Hematopoietic multipotent progenitor cell treated with erythropoietin and hydrocortisone succinate and interleukin-3 and kit ligand, for 8 days (in vitro differentiated cells): ENCODE measurements at regions not wholly inside any gene's neighbourhood (a gene's known extent, or its start where the extent isn't known, plus 50 kb on each side); places are given as distances from the start of the nearest gene placed in this dataset.

Source experiments
- DNase-seq: peaks from one replicate; pipeline ENCODE4 v3.0.0-alpha.2; 2015

DNA sequence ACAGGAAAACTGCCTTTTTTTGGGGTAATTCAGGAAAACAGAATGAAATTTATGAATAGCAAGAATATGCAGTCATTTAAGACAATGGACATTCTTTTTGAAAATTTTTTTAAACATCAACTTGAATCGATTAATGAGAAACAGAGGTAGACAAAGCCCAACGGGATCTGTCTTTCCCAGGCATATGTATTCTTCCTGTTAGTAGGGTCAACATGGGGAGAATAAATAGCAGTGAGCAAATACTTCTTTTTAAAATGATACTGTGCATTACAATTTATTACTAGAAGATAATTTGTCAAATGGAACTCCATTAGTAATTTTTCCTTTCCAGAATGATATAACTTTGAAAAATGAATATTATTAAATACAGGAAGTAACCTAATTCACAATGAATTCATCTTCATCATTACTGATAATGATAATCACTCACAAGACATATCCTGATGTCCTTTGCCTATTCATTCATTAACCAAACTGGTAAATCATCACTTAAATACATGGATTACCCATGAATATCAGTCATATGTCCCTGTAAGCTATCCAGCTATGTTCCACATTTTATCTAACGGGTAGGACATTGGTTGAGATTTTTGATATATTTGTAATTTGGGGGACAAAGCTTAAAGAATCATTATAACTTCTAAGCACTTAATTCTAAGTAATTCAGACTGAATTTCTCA, 209.2 kb upstream of the CDIN1 start:
- no peak for DNase-seq

DNA sequence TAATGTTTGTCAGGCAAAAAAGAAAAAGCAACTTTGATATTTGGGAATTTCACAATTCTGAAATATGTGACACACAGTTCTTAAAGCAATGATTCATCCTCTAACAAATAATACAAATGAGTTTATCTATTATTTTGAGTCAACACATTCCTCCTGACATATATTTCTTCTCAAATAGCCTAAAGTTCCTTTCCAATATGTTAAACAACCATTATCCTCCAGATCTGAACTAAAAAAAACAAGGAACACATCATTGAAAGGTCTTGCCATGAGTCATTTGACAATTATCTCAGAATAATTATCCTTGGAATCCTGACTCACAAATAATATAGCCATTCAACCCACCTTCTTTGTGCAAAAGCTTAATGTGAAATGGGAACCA, 208.7 kb upstream of the CDIN1 start:
- no peak for DNase-seq

DNA sequence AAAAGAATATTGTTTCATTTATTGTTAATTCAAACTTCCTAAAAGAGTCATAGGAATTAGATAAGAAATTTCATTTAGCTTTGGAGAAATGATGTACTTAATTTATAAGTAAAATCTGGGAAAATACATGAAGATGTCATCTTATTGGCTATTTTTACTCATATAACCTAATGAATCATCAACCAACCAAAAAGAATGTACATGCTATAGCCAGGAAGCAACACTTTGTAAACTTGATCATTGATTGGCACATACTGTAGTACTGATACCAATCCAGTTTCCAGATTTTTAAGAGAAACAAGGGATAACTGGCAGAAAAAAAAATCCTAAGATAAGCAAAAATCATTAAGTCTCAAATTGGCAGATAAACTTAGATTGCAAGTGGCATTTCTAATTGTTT, 207.9 kb upstream of the CDIN1 start:
- DNase-seq: no peak

DNA sequence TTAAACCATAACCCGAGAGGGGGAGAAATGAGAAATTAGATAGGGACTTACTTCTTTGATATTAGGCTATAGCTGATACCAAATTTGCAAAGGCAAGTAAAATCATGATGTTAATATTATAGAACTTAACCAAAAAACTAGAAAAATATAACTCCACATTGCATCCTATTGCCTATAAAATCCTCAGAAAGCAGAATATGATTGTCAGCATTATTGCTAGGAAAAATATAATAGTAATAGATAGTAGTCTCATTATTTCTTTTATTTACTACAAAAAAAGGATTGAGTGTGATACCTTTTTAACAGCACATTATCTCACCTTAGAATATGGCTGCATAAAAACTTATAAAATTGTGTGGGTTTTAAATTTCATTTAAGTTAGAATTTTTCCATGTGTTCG, 206.5 kb upstream of the CDIN1 start:
- DNase-seq: no peak

DNA sequence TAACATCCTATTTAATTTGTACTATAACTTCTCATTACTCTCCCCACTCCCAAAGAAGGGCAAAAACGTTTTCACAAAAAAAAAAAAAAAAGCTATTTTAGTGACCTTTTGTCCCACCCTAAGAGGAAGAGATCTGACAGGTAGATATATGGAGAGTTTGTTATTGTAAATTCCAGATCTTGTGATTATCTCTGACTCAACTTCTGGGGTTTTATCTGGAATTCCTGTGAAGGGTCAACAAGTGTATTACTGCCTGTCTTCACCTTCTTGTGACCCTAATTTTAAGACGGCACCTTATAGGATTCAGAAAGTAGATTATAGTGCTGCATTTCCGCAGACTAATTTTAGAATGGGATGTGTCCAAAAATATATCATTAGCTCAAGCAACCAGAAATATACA, 205.9 kb upstream of the CDIN1 start:
- DNase-seq: no peak

DNA sequence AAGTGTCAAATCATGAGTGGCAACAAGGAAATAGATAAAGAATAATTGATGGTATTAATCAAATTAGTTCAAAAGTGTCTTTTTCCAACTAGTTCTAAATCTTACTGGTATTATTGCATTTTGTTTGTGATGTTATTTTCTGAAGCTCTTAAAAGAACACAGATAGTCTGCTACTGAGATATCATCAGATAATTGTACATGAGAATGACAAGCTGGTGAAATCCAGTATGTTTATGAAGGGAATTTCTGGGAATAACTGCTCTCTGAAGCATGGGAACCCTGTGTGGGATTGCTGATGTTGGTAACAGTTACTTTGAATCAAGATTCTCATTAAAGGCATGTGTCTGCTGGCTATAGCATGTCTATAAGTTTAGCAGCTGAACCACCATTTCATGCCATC, 190.3 kb upstream of the CDIN1 start:
- DNase-seq: no peak

DNA sequence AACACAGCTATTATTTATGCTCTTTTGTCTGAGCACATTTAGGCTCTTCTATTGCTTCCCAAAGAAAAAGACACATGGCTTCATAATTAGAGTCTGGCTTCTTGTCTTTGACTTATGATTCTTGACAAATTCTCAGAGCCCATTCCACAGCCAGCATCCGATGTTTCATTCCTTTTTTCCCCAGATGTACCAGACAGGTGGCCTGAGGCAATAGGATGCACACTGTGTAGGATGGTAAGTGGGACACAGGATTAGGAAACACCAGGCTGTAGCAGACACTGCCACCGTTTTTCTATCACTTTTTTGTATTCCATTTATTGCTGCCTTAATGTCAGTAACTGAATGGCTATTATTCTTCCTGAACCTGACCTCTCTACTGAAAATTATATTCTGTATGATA, 188.9 kb upstream of the CDIN1 start:
- no peak for DNase-seq

DNA sequence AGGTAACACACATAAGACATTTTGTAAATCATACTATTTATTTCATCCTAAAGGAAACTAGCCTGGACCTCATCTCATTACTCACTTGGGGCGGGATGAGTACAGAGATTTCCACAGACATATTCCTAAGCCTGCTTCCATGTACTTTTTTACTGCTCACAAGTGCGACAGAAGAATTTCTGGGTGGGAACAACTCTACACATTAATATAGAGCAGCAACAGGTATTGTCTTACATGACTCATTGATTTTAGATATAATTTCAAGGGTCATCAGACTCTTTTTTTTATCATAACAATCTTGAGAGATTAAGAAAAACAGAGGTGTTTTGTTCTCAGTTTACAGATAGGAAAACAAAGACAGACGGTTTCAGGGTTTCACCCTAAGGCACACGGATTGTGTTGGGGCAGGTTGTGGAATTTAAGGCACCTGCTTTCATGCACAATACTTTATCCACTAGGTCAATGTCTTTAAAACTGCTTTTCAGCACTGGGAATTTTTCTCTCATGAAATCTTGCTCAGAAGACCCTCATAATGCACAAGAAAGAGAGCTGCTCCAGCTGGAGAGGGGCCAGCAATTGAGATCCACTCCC, 186.7 kb upstream of the CDIN1 start:
- DNase-seq: no peak

DNA sequence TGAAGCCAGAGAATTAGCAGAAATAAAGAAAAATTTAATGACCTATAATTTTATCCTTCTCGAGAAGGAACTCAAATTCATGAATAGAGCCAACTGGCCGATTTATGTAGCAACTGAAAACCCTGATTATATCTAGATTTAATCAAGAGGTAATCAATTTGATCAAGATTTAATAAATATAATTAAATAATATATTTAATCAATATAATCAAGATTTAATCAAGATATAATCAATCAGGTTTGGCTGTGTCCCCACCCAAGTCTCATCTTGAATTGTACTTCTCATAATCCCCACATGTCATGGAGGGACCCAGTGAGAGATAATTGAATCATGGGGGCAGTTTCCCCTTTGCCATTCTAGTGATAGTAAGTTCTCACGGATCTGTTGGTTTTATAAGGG, 181.2 kb upstream of the CDIN1 start:
- DNase-seq: no peak

DNA sequence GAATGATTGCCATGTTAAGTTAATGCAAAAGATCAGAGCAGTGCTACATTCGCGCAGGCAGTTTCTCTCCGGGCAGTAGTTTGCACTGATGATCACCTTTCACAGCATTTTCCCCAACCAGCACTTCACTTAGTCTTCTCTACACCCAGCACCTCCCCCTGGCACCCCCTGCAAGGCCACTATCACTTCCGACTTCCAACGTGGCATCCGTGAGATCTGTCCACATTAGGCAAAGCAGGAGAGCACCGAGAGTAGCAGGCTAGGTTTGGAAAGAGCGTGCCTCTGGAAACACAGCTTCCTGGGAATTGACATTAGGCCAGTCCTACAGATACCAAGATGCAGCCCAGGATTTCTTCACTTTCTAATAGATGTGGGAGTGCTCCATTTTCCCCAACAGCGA, 180.2 kb upstream of the CDIN1 start:
- no peak for DNase-seq

DNA sequence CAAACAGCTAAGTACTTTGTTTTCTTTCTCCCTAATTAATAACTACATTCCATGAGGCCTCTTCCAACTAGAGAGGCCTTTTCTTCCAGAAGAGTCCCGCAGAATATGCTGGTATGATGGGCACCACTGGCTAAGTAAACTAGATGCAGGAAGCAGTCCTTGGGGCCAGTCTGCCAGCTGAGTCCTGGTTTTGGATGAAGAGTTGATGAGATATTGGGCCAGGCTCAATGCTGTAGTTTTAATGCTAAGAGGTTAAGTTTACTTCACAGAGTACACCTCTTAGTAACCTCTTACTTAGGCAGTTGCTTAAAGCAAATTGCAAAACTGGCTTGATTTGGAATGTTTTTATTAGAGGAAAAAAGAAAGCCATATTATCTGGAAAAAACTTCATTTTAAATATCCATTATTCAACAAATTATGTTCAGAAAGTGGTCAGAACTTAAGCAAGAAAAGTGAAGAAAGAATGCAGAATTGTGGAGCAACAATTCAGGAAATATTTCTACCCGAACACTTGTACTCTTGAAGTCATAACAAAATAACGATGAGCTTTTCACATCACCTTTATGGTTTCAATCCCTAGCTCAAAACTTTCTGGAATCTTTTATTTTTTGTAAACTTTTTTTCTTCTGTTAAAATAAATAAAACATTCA, 178.4 kb upstream of the CDIN1 start:
- DNase-seq: no peak

DNA sequence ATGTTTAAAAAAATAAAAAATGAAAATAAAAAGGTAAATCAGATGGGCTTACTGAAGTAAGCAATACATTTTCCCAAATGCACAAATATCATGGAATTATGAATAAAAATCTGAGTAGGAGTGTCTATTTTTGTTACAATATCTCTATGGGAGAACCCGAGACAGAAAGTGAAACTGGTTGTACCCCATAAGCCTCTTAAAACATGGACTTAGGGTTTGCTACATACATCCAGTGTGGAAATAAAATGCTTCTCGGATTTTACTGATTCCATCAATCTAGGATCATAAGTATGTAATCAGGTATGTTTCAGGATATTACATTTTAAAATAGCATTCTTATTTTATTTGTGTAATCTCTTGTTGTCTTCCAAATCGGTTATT, 177.8 kb upstream of the CDIN1 start:
- no peak for DNase-seq

DNA sequence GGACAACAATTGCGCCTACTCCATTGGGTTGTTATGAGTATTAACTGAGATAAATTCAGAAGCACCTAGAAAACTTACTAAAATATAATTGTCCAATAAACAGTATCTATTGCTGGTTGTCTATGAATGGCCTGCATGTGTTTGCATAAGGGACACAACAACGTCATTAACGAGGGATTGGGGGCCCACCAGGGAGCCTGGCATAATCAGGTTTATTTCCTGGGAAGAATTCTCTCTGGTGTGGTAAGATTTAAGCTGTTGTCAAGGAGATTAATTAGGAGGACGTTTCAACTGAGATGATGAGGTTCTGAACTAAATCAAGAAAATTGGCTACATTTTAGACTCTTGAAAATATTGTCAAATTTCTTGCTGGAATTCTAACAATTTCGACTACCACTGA, 176.1 kb upstream of the CDIN1 start:
- no peak for DNase-seq

DNA sequence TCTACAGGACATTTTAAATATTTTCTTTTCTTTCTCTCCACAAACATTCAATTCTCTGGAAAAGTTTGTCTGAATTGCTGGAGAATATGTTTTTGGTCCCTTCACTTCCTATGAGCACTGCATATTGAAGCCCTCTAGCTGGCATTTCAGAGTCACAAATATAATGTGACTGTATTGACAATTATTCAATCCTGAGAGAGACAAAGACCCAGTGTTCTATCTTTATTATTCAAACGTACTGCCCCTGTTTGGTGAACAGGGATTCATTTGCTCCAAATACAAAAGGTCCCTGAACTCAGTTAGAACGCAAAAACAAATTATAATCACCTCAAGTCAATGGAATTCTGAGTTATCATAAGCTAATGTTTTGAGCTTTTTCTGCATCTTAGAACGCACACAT, 173.1 kb upstream of the CDIN1 start:
- no peak for DNase-seq

DNA sequence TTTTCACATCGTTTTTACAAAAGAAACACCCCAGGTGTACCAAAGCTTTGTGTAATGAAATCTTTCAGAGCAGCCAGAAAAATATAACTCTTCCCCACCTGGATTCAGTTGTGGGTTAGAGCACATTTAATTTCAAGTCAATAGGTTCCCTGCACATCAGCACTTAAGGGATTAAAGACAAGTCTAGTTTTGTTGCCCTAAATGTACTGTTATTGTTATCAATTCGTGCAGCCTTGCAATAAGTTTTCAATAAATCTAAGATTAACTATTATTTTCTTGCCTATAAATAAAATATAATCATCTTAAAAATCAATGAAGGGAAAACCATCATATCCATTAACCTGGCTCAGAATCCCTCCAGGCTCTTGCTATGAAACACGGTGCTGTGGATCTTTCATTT, 172.5 kb upstream of the CDIN1 start:
- DNase-seq: no peak

DNA sequence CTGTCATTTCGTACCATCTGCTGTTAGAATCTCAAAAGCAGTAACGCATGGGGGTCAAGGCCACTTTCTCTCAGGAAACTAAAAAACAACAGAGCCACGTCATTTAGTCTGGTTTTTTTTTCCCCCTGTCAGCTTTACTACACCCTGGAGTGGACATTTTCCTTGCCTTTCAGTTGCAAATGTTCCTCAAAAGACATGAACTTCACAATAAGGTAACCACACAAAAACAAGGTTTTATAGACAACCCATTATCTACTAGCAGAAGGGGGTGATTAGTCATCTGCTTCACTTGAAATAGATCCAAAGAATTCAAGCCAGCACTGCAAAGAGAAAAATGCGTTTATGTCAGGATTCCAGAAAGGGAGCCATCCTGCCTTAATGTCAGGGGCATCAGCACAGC, 171.8 kb upstream of the CDIN1 start:
- peak; percentile 4 for DNase-seq

DNA sequence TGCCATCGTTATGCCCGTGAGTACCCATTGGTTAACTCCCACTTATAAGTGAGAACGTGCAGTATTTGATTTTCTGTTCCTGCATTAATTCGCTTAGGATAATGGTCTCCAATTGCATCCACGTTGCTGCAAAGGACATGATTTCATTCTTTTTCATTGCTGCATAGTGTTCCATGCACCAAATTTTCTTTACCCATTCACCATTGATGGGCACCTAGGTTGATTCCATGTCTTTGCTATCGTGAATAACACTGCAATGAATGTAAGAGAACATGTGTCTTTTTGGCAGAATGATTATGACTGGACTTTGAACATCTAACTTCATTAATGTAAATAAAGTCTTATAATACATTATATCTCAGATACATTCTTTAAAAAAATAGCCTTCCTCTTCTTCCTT, 169.6 kb upstream of the CDIN1 start:
- no peak for DNase-seq

DNA sequence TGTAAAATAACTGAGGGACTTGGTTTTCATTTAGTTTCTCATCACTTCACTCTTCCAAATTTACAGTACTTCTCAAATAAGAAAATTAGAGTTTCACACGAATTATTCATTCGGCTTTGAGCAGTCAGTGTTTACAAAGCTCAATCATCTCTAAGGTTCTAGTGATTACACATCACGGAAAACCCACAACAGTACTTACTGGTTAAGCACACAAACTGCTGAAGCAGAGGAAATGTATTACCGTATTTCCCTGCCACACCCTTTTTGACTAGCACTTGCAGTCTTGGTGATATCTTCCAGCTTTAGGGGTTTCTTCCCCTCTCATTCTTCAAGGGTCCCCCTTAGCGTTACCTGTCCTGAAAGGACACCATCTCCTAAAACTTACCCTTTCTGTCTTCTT, 164.8 kb upstream of the CDIN1 start:
- DNase-seq: no peak

DNA sequence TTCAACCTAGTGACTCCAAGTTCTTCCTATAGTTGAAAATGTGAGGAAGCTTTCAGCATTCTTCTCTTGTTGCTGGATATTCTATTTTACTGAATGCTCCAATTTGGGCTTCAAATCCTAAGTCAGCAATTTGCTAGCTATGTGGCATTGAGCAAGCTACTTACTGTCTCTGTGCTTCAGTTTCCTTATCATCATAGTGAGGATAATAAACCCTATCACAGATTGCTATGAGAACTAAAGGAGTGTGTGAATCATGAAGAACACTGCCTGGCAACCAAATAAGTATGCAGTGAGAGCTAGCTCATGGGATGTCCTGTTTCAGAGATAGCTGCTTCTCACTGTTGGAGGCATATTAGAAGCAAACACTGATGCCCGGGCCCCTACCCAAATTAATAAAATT, 163.8 kb upstream of the CDIN1 start:
- no peak for DNase-seq

DNA sequence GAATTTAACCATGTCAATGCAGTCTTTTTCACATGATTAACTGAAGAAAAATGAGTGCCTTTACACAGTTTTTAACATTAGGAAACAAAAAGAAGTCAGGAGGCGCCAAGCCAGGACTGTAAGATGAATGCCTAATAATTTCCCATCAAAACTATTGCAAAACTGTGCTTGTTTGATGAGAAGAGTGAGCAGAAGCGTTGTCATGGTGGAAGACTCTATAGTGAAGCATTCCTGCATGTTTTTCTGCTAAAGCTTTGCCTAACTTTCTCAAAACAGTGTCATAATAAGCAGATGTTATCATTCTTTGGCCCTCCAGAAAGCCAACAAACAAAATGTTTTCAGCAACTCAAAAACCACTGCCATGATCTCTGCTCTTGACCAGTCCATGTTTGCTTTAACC, 156.8 kb upstream of the CDIN1 start:
- DNase-seq: no peak

DNA sequence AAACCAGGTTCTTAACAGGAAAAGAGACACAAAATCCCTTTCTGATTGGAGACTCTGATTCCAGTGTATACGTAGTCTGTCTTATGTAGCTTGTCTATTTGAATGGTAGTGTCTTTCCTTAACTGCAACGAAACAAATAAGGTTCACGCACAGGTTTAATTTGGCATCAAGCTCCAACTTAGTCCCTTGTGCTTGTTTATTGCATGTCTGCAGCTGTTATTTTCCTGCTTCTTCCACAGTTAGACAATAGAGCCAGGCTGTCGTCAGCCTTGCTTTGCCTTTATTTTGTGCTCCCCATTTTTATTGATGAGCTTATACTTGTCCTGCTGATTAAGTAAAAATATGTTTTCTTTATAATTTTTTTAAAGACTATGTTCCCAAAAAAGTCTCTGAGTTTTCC, 152.7 kb upstream of the CDIN1 start:
- DNase-seq: no peak

DNA sequence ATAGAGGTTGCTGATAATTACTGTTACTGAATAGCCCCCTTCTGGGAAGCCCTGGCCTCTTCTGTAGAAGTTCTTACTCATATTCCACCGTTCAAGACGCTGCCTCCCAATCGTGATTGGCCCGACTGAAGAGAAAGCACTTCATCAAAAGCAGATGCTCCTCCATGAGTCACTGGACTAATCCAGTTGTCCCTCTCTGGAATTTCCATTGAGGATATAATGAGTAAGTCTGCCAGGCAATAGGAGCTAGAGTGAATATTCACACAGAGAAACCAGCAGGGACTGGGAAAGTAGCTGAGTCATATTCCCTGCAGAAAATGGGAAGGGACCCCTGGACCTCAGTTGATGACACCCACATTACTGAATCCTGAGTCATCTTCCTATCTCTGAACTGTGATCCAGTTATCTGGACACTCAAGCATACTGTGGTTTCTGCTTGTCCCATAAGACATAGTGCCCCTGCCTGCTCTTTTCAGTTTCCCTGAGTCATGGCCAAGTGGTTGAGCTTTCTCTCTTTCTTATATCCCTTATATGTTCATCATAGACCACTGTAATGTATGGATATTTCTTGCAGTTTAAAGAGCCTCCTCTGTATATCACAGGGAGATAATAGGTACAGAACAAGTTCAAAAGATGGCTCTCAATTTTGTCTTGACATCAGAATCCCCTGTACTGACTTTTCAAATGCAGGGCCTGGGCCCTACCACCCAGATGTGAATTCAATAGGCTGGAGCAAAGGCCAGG, 151.2 kb upstream of the CDIN1 start:
- DNase-seq: peak; percentile 81

DNA sequence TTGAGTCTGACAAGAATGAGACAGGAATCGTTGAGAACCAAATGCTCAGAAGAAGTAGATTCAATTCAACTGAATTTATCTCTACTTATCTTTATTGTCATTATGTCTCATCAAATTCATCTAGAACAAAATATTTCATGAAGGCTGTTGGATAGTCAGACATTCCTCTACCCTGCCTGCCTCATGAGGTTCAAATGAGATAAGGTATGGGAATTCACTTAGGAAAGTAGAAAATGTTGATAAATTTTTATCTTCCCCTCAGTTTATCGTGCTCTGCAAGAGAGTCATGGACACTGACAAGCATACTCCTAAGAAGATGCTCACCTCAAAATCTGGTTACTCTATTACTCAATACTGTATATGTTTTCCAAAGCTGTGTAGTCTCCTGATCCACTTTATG, 149.7 kb upstream of the CDIN1 start:
- no peak for DNase-seq

DNA sequence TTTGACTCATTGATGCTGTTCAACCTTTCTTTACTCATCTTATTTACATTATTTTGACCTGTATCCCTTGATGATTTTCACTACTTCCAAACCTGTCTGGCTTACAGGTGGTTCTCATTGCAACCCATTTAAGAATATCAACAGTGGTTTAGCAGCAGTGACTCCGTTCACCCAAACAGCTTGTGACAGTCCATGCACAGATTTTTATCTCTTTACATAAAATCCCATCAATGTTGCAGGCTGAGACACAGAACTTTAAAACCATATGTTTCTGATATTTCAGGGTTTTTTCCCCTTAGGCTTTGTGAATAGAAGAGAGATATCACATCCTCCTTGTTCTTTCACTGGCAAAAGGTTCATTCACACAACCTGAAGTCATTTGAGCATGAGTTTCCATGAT, 149.1 kb upstream of the CDIN1 start:
- no peak for DNase-seq
